ENCODE measurements at regions not wholly inside any gene's neighbourhood (a gene's known extent, or its start where the extent isn't known, plus 50 kb on each side); places are given as distances from the start of the nearest gene placed in this dataset.

DNA sequence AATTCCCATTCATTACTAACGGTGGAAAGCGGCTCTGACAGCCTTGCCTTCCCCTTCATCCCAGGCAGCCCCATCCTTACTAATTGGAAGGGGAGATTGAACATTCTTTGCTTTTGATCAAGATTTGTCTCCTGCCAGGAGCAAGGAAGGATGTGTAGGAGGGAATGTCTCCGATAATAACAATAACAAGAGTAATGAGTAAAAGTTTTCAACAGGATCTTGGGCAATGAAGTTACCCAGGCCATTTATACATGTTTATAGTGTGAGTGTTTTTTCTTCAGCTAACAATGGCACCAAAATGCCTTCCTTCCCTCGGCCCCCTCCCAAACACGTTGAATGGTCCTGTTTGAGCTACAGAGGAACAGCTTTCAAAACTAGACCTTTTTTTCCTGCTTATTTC, 83.8 kb downstream of the GATA6 start:
- TF ChIP-seq CTCF (IDR thresholded peaks at IDR 0.05) (no peak), POLR2A (IDR thresholded peaks at IDR 0.05) (no peak)

Data from thyroid gland (tissue), 4 donors.